SH-SY5Y (cell line): ENCODE measurements at regions not wholly inside any gene's neighbourhood (a gene's known extent, or its start where the extent isn't known, plus 50 kb on each side); places are given as distances from the start of the nearest gene placed in this dataset.

Source experiments
- GATA2 ChIP-seq: IDR thresholded peaks from 2 replicates; pipeline ENCODE4 v1.6.1; 2011; ENCODE audit warnings: mild to moderate bottlenecking, low read depth, low read length
- GATA3 ChIP-seq: IDR thresholded peaks from 2 replicates; pipeline ENCODE4 v1.6.1; 2011; ENCODE audit warnings: low read depth, mild to moderate bottlenecking, low read length, moderate library complexity

GRCh38 chrX:4059893-4060292 is 346.4 kb upstream of the PRKX start:
- TF ChIP-seq GATA2 (no peak), GATA3 (no peak)
